Activated CD4-positive, alpha-beta T cell treated with anti-CD3 and anti-CD28 coated beads, Interleukin-2, amount 50 U/mL, for 1 hour (primary cell): ENCODE measurements at regions not wholly inside any gene's neighbourhood (a gene's known extent, or its start where the extent isn't known, plus 50 kb on each side); places are given as distances from the start of the nearest gene placed in this dataset.
"Not testable (repeated sequence)": the region's sequence is repeated elsewhere in the genome, so short reads cannot be mapped to it uniquely, and the experiment has no call there.

Source experiments
- DNase-seq: peaks from one replicate; pipeline ENCODE4 v3.0.0-alpha.2; 2020

- no peak for DNase-seq
These were observed 61.5 kb downstream of the PRDM13 start for GRCh38 chr6:99668036-99668705.

- no peak for DNase-seq
These were observed 83.5 kb downstream of the PRDM13 start for GRCh38 chr6:99689916-99690685.

GRCh38 chr6:99702287-99702686 lies 95.7 kb downstream of the PRDM13 start:
- DNase-seq: not testable (repeated sequence)

GRCh38 chr6:99709062-99709461 lies 102.4 kb downstream of the PRDM13 start:
- DNase-seq: no peak

- no peak for DNase-seq
These were observed 104.7 kb downstream of the PRDM13 start for GRCh38 chr6:99711302-99711701.

GRCh38 chr6:99711925-99712324 lies 105.3 kb downstream of the PRDM13 start:
- DNase-seq: no peak

- DNase-seq: no peak
These were observed 105.9 kb downstream of the PRDM13 start for GRCh38 chr6:99712519-99712918.

GRCh38 chr6:99722043-99722442 lies 115.4 kb downstream of the PRDM13 start:
- DNase-seq: not testable (repeated sequence)

GRCh38 chr6:99730237-99730636 lies 123.6 kb downstream of the PRDM13 start:
- not testable (repeated sequence) for DNase-seq

- no peak for DNase-seq
These were observed 129.7 kb downstream of the PRDM13 start for GRCh38 chr6:99736302-99736701.

GRCh38 chr6:99739526-99739925 lies 132.9 kb downstream of the PRDM13 start:
- DNase-seq: no peak

- DNase-seq: no peak
These were observed 134.5 kb downstream of the PRDM13 start for GRCh38 chr6:99741092-99741491.

- no peak for DNase-seq
These were observed 137.0 kb downstream of the PRDM13 start for GRCh38 chr6:99743647-99744046.

GRCh38 chr6:99745651-99746050 lies 139.0 kb downstream of the PRDM13 start:
- DNase-seq: no peak

- peak; percentile 36 for DNase-seq
These were observed 139.7 kb downstream of the PRDM13 start for GRCh38 chr6:99746261-99746895.

- DNase-seq: no peak
These were observed 155.1 kb downstream of the PRDM13 start for GRCh38 chr6:99761711-99762110.

- no peak for DNase-seq
These were observed 161.5 kb downstream of the PRDM13 start for GRCh38 chr6:99768166-99768565.

- no peak for DNase-seq
These were observed 173.3 kb downstream of the PRDM13 start for GRCh38 chr6:99779631-99780555.

- DNase-seq: no peak
These were observed 173.9 kb downstream of the PRDM13 start for GRCh38 chr6:99780556-99780885.

- no peak for DNase-seq
These were observed 183.1 kb downstream of the PRDM13 start for GRCh38 chr6:99789767-99790166.

- DNase-seq: no peak
These were observed 184.0 kb downstream of the PRDM13 start for GRCh38 chr6:99790679-99791078.

GRCh38 chr6:99801805-99802204 lies 192.2 kb downstream of the MCHR2 start:
- DNase-seq: no peak
